ENCODE measurements at regions not wholly inside any gene's neighbourhood (a gene's known extent, or its start where the extent isn't known, plus 50 kb on each side); places are given as distances from the start of the nearest gene placed in this dataset.

DNA sequence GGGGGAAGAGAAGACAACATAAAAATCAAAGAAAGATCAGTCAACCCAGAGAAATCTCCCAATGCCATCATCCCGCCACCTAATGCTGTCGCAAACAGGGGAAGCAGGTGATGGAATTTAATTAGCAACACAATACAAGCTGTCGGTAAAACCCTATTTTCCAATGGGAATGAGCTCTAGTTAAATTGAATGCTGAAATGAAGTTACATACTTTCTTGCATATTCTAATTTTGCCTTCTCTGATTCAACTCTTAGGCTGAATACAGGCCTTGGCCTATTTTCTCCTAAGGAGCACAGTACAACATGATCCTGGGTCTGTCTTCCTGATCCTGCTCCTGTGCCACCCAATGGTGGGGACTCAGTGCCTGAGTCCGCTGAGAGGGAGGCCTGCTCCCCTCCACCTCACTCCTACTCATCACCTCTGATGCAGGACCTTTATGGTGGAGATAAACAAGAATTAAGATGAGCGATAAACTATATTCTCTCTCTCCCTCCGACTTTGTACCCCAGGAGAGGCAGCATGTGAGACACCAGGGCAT is 238.8 kb downstream of the GXYLT1 start:
- no peak for TF ChIP-seq JUND (IDR thresholded peaks at IDR 0.05; ENCODE audit: low read depth, low read length)
- no peak for TF ChIP-seq POLR2A (IDR thresholded peaks at IDR 0.05; ENCODE audit: low read depth, low read length)
- TF ChIP-seq, protein P1, sequence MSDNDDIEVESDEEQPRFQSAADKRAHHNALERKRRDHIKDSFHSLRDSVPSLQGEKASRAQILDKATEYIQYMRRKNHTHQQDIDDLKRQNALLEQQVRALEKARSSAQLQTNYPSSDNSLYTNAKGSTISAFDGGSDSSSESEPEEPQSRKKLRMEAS (IDR thresholded peaks at IDR 0.05; ENCODE audit: low read depth, low read length) = no peak
- no peak for TF ChIP-seq SP1 (IDR thresholded peaks at IDR 0.05; ENCODE audit: low read depth, low read length)

All from GM12878 (cell line).